K562 (cell line): ENCODE measurements at regions not wholly inside any gene's neighbourhood (a gene's known extent, or its start where the extent isn't known, plus 50 kb on each side); places are given as distances from the start of the nearest gene placed in this dataset.

Experiments used
- ARID1B ChIP-seq: fragments of 450-650 bp; IDR thresholded peaks from 2 replicates; pipeline ENCODE4 v1.6.1; 2016; ENCODE audit warnings: antibody characterized with exemption, mild to moderate bottlenecking, inconsistent platforms
- ATF1 ChIP-seq, 2 experiments: fragments of 450-650 bp in 1 of 2; IDR thresholded peaks; 2 replicates each; pipeline ENCODE4 v1.6.1; 2016; ENCODE audit warnings: missing compliant biosample characterization in 1 of 2, missing genetic modification characterization in 1 of 2
- BACH1 ChIP-seq: fragments of 200-800 bp; sonication (Bioruptor generic); IDR thresholded peaks from 2 replicates; pipeline ENCODE4 v1.6.1; 2016; ENCODE audit warnings: missing genetic modification characterization, missing compliant biosample characterization
- CBFB ChIP-seq: sonication (generic); formaldehyde crosslinking; IDR thresholded peaks from 2 replicates; pipeline ENCODE4 v1.4.0; 2020; ENCODE audit warnings: mild to moderate bottlenecking, missing genetic modification reagents
- CBX1 ChIP-seq: sonication (generic); IDR thresholded peaks from 2 replicates; pipeline ENCODE4 v1.6.1; 2016; ENCODE audit warnings: antibody characterized with exemption, low read depth, mild to moderate bottlenecking
- FOXA1 ChIP-seq: fragments of 450-650 bp; IDR thresholded peaks from 2 replicates; pipeline ENCODE4 v1.6.1; 2016; ENCODE audit warnings: mild to moderate bottlenecking, borderline replicate concordance
- MTA2 ChIP-seq: fragments of 450-650 bp; IDR thresholded peaks from 2 replicates; pipeline ENCODE4 v1.6.1; 2016; ENCODE audit warnings: low read depth
- MYC ChIP-seq, 2 experiments: fragments of 250-450 bp in 1 of 2; sonication (Bioruptor Pico) in 1 of 2; IDR thresholded peaks; 2 replicates each; pipeline versions ENCODE4 v1.5.1 to v1.6.1; 2012 to 2021; ENCODE audit warnings: low read depth in 2 of 2, borderline replicate concordance in 1 of 2, improper control_type of control experiment in 1 of 2, low read length in 1 of 2, mild to moderate bottlenecking in 1 of 2, moderate library complexity in 1 of 2
- NR1H2 ChIP-seq: sonication (generic); formaldehyde crosslinking; IDR thresholded peaks from 2 replicates; pipeline ENCODE4 v1.4.0; 2020; ENCODE audit warnings: mild to moderate bottlenecking, missing genetic modification reagents
- RNF2 ChIP-seq: sonication (generic); IDR thresholded peaks from 2 replicates; pipeline ENCODE4 v1.6.1; 2016
- SAFB ChIP-seq: fragments of 200-400 bp; formaldehyde crosslinking; IDR thresholded peaks from 2 replicates; pipeline ENCODE4 v1.6.1; 2017; ENCODE audit warnings: low read depth, low read length, borderline replicate concordance
- SMAD3 ChIP-seq: fragments of 450-650 bp; formaldehyde crosslinking; conservative IDR thresholded peaks from 2 replicates; pipeline ENCODE4 v1.4.0; 2020; ENCODE audit warnings: mild to moderate bottlenecking
- SMARCA4 ChIP-seq: fragments of 450-650 bp; IDR thresholded peaks from 2 replicates; pipeline ENCODE4 v1.6.1; 2016
- TAL1 ChIP-seq: fragments of 450-650 bp; IDR thresholded peaks from 2 replicates; pipeline ENCODE4 v1.6.1; 2016; ENCODE audit warnings: mild to moderate bottlenecking
- XRCC3 ChIP-seq: fragments of 450-650 bp; IDR thresholded peaks from 2 replicates; pipeline ENCODE4 v1.6.1; 2017; ENCODE audit warnings: mild to moderate bottlenecking, moderate library complexity
- XRCC4 ChIP-seq: IDR thresholded peaks from one replicate; pipeline ENCODE4 v1.6.1; 2011; ENCODE audit not compliant: insufficient read depth, insufficient read length; ENCODE audit errors: extremely low read depth
- ZKSCAN1 ChIP-seq: fragments of 150-350 bp; IDR thresholded peaks from 2 replicates; pipeline ENCODE4 v1.6.1; 2016; ENCODE audit warnings: low read depth, low read length
- ZNF134 ChIP-seq: fragments of 250-450 bp; sonication (Bioruptor Pico); conservative IDR thresholded peaks from 2 replicates; pipeline ENCODE4 v1.4.0; 2020
- ZNF23 ChIP-seq: fragments of 250-450 bp; sonication (Bioruptor Pico); IDR thresholded peaks from 2 replicates; pipeline ENCODE4 v1.4.0; 2020; ENCODE audit warnings: mild to moderate bottlenecking
- ZNF324 ChIP-seq: fragments of 250-450 bp; sonication (Bioruptor Pico); IDR thresholded peaks from 2 replicates; pipeline ENCODE4 v1.4.0; 2020; ENCODE audit warnings: mild to moderate bottlenecking
- ZNF668 ChIP-seq: fragments of 250-450 bp; sonication (Bioruptor Pico); IDR thresholded peaks from 2 replicates; pipeline ENCODE4 v1.8.0; 2022; ENCODE audit warnings: mild to moderate bottlenecking, inconsistent platforms
- ZSCAN32 ChIP-seq: fragments of 450-650 bp; formaldehyde crosslinking; IDR thresholded peaks from 2 replicates; pipeline ENCODE4 v1.4.0; 2020; ENCODE audit warnings: mild to moderate bottlenecking, moderate library complexity
- TF ChIP-seq, protein P1 (sequence below): fragments of 250-450 bp; sonication (Bioruptor Pico); IDR thresholded peaks from 2 replicates; pipeline ENCODE4 v1.8.0; 2021; ENCODE audit warnings: moderate library complexity, mild to moderate bottlenecking, inconsistent platforms
- TF ChIP-seq, protein P2 (sequence below): sonication (generic); formaldehyde crosslinking; IDR thresholded peaks from 2 replicates; pipeline ENCODE4 v1.9.0; 2022; ENCODE audit warnings: mild to moderate bottlenecking, missing genetic modification reagents
- TF ChIP-seq, protein P3 (sequence below): IDR thresholded peaks from 2 replicates; pipeline ENCODE4 v1.6.1; 2012; ENCODE audit warnings: low read depth, low read length, improper control_type of control experiment, borderline replicate concordance
- TF ChIP-seq, protein P4 (sequence below): fragments of 450-650 bp; formaldehyde crosslinking; IDR thresholded peaks from 2 replicates; pipeline ENCODE4 v1.4.0; 2022; ENCODE audit warnings: missing genetic modification characterization

DNA sequence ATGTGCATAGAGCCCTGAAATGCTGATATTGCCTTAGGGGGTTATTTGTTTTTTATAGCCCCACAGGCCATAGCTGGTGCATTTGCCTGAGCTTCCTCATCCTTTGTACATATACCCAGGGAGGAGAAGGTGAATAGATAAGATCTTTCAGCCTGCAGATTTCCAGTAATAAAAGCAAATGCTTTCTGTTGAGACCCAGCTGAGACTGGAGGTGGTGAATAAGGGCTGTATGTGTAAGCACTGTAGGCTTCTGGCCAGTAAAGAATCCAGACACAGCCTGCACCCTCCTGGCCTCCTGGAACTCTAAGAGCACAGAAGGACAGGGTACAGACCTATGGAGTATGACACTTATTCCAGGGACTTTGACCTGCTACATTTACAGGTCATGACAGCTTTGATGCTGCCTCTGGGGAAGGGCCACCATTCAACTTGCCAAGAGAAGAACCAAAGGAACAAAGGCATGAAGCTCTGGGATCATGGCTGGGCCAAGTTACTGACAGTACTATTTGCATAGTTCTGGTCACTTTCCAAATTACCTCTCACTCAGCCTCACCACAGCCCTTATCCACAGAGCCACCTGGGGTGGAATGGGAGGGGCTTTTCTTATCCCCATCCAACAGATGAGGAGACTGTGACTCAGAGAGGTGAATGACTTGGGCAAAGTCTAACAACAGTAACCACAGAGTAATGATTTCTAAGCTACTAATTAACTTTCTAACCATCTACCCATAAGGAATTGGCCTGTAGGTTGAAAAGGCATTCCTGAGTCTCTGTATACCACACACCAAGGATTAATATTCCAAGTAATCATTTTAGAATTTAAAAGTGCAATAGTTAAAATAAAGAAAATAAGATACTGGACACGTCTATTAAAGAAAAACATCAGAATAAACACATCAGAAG, 604.5 kb upstream of the KLF4 start (continued):
- TF ChIP-seq MYC (IDR thresholded peaks at IDR 0.05; ENCODE audit: low read depth, low read length) (peak; percentile 77), MYC (CRISPR knock-in tag; IDR thresholded peaks at IDR 0.05; ENCODE audit: borderline replicate concordance, low read depth) (no peak), NR1H2 (CRISPR knock-in tag) (no peak), ZSCAN32 (CRISPR knock-in tag) (no peak), MTA2 (peak; percentile 100), XRCC3 (no peak), ATF1 (CRISPR knock-in tag; IDR thresholded peaks at IDR 0.05) (no peak), ATF1 (tag; IDR thresholded peaks at IDR 0.05) (peak; percentile 63), SMARCA4 (peak; percentile 100), FOXA1 (no peak), ZKSCAN1 (no peak), RNF2 (peak; percentile 97), BACH1 (tag) (no peak), CBX1 (no peak), CBFB (CRISPR knock-in tag) (0 out of 2 replicates have a peak, but pooled peaks have one; percentile 38), SAFB (no peak), XRCC4 (no peak), ZNF134 (CRISPR knock-in tag) (no peak), ZNF668 (no peak), TAL1 (peak; percentile 100), SMAD3 (peak; percentile 88), ARID1B (peak; percentile 100), ZNF324 (CRISPR knock-in tag) (no peak), ZNF23 (CRISPR knock-in tag) (no peak)
- TF ChIP-seq, protein P1, sequence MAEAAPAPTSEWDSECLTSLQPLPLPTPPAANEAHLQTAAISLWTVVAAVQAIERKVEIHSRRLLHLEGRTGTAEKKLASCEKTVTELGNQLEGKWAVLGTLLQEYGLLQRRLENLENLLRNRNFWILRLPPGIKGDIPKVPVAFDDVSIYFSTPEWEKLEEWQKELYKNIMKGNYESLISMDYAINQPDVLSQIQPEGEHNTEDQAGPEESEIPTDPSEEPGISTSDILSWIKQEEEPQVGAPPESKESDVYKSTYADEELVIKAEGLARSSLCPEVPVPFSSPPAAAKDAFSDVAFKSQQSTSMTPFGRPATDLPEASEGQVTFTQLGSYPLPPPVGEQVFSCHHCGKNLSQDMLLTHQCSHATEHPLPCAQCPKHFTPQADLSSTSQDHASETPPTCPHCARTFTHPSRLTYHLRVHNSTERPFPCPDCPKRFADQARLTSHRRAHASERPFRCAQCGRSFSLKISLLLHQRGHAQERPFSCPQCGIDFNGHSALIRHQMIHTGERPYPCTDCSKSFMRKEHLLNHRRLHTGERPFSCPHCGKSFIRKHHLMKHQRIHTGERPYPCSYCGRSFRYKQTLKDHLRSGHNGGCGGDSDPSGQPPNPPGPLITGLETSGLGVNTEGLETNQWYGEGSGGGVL (CRISPR knock-in tag), result no peak
- TF ChIP-seq, protein P2, sequence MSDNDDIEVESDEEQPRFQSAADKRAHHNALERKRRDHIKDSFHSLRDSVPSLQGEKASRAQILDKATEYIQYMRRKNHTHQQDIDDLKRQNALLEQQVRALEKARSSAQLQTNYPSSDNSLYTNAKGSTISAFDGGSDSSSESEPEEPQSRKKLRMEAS (CRISPR knock-in tag), result no peak
- TF ChIP-seq, protein P3, sequence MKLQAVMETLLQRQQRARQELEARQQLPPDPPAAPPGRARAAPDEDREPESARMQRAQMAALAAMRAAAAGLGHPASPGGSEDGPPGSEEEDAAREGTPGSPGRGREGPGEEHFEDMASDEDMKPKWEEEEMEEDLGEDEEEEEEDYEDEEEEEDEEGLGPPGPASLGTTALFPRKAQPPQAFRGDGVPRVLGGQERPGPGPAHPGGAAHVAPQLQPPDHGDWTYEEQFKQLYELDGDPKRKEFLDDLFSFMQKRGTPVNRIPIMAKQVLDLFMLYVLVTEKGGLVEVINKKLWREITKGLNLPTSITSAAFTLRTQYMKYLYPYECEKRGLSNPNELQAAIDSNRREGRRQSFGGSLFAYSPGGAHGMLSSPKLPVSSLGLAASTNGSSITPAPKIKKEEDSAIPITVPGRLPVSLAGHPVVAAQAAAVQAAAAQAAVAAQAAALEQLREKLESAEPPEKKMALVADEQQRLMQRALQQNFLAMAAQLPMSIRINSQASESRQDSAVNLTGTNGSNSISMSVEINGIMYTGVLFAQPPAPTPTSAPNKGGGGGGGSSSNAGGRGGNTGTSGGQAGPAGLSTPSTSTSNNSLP, result peak; percentile 84
- TF ChIP-seq, protein P4, sequence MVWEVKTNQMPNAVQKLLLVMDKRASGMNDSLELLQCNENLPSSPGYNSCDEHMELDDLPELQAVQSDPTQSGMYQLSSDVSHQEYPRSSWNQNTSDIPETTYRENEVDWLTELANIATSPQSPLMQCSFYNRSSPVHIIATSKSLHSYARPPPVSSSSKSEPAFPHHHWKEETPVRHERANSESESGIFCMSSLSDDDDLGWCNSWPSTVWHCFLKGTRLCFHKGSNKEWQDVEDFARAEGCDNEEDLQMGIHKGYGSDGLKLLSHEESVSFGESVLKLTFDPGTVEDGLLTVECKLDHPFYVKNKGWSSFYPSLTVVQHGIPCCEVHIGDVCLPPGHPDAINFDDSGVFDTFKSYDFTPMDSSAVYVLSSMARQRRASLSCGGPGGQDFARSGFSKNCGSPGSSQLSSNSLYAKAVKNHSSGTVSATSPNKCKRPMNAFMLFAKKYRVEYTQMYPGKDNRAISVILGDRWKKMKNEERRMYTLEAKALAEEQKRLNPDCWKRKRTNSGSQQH (CRISPR knock-in tag), result peak; percentile 86; the same call in 1 of the 2 replicates
